Brain microvascular endothelial cell (primary cell): ENCODE measurements at regions not wholly inside any gene's neighbourhood (a gene's known extent, or its start where the extent isn't known, plus 50 kb on each side); places are given as distances from the start of the nearest gene placed in this dataset.

Experiments
- DNase-seq: peaks from one replicate; pipeline ENCODE4 v3.0.0-alpha.2; 2020
- H3K27ac ChIP-seq: fragments of 250-450 bp; sonication (Bioruptor Pico); 2 replicates; pipeline ENCODE4 v1.5.1; 2020; ENCODE audit warnings: mild to moderate bottlenecking, moderate library complexity
- H3K27me3 ChIP-seq: fragments of 250-450 bp; sonication (Bioruptor Pico); replicated peaks from 2 replicates; pipeline ENCODE4 v1.5.1; 2020; ENCODE audit warnings: mild to moderate bottlenecking
- H3K36me3 ChIP-seq: fragments of 250-450 bp; sonication (Bioruptor Pico); replicated peaks from 2 replicates; pipeline ENCODE4 v1.5.1; 2020; ENCODE audit warnings: mild to moderate bottlenecking
- H3K4me3 ChIP-seq: 2 replicates; pipeline ENCODE4 v1.5.1; 2011; ENCODE audit warnings: low read depth, mild to moderate bottlenecking, control low read depth, low read length, moderate library complexity
- in situ Hi-C: cut with HindIII; loops from 2 replicates; pipeline ENCODE4 v1.10.0; 2017; ENCODE audit warnings: low sequenced_read_pairs, low pct_ligation_motif_present
- TF ChIP-seq, protein P1 (sequence below): IDR thresholded peaks from 2 replicates; pipeline ENCODE4 v1.5.1; 2011; ENCODE audit warnings: low read depth, mild to moderate bottlenecking, moderate library complexity, low read length, control low read depth, inconsistent platforms; ENCODE audit errors: missing control alignments

GRCh38 chr4:1564535-1565375 lies 119.4 kb downstream of the FAM53A start:
- Histone ChIP-seq H3K27ac (no peak overlapping the region), H3K4me3 (no peak overlapping the region), H3K36me3 (no peaks in the 10 kb centered on the region), H3K27me3 (no peaks in the 10 kb centered on the region)
- TF ChIP-seq, protein P1, sequence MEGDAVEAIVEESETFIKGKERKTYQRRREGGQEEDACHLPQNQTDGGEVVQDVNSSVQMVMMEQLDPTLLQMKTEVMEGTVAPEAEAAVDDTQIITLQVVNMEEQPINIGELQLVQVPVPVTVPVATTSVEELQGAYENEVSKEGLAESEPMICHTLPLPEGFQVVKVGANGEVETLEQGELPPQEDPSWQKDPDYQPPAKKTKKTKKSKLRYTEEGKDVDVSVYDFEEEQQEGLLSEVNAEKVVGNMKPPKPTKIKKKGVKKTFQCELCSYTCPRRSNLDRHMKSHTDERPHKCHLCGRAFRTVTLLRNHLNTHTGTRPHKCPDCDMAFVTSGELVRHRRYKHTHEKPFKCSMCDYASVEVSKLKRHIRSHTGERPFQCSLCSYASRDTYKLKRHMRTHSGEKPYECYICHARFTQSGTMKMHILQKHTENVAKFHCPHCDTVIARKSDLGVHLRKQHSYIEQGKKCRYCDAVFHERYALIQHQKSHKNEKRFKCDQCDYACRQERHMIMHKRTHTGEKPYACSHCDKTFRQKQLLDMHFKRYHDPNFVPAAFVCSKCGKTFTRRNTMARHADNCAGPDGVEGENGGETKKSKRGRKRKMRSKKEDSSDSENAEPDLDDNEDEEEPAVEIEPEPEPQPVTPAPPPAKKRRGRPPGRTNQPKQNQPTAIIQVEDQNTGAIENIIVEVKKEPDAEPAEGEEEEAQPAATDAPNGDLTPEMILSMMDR: no peak
- in situ Hi-C loops: no loop called here
- DNase-seq: no peak

GRCh38 chr4:1563768-1564485 lies 120.2 kb downstream of the FAM53A start:
- Histone ChIP-seq H3K4me3 (no peak overlapping the region), H3K36me3 (no peaks in the 10 kb centered on the region), H3K27ac (no peak overlapping the region), H3K27me3 (no peaks in the 10 kb centered on the region)
- DNase-seq: no peak
- TF ChIP-seq, protein P1: no peak
- in situ Hi-C loops: no loop called here

GRCh38 chr4:1563241-1563640 lies 120.9 kb downstream of the FAM53A start:
- H3K4me3 ChIP-seq: no peak overlapping the region
- H3K36me3 ChIP-seq: no peaks in the 10 kb centered on the region
- no peaks in the 10 kb centered on the region for H3K27me3 ChIP-seq
- no peak for DNase-seq
- in situ Hi-C loops: no loop called here
- no peak overlapping the region for H3K27ac ChIP-seq
- TF ChIP-seq, protein P1: no peak

DNA sequence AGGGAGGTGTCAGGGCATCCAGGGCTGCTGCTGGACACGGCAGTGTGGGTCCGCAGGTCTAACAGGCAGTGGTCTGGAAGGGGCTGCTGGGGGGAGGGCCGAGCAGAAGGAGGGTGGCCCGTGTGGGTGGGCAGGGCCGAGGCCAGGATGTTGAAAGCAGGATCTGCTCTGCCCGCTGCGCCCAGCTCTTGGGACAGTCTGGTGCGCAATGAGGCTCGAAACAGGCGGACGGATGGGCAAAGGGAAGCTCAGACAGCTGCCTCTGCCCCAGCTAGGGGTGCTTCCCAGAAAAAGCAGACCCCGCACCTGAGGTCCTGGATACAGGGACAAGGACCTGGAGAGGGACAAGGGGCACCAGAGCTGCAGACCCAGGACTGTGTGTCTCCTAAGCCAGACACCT lies 121.3 kb downstream of the FAM53A start:
- Histone ChIP-seq H3K36me3 (no peaks in the 10 kb centered on the region), H3K27ac (no peak overlapping the region), H3K4me3 (no peak overlapping the region), H3K27me3 (peaks cover 2% of the 10 kb centered on the region)
- no peak for DNase-seq
- TF ChIP-seq, protein P1: no peak
- in situ Hi-C loops: no loop called here

- Histone ChIP-seq H3K36me3 (no peaks in the 10 kb centered on the region), H3K27me3 (peaks cover 2% of the 10 kb centered on the region), H3K27ac (no peak overlapping the region), H3K4me3 (no peak overlapping the region)
- in situ Hi-C loops: no loop called here
- TF ChIP-seq, protein P1: no peak
- no peak for DNase-seq
Observed at GRCh38 chr4:1562371-1562770, 121.7 kb downstream of the FAM53A start.
